VCaP (cell line): ENCODE measurements at regions not wholly inside any gene's neighbourhood (a gene's known extent, or its start where the extent isn't known, plus 50 kb on each side); places are given as distances from the start of the nearest gene placed in this dataset.

Experiments used
- H3K27ac ChIP-seq: fragments of 450-650 bp; 2 replicates; pipeline ENCODE4 v1.5.1; 2017
- CTCF ChIP-seq: fragments of 450-650 bp; conservative IDR thresholded peaks from 2 replicates; pipeline ENCODE4 v1.5.1; 2017; ENCODE audit warnings: mild to moderate bottlenecking, moderate library complexity

GRCh38 chr12:25855716-25856115 is 102.8 kb upstream of the RASSF8 start:
- no peak overlapping the region for H3K27ac ChIP-seq
- TF ChIP-seq CTCF: no peak

DNA sequence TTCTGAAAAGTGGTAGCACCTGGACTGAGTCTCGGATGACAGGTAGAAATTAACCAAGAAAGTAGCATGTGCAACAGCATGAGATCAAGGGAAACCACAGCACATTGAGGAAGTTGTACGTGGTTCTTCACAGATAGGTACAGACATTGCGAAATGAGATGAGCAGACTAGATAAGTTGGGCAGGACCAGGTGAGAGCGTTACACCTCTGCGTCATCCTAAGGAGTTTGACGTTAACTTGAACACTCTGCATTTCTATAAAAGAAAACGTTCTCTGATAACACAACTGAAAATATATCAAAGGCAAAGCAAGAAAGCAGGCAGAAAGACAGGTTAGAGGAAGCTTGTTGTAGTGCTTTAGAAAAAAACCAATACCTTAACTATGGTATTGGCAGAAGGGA is 98.5 kb upstream of the RASSF8 start:
- H3K27ac ChIP-seq: no peak overlapping the region
- no peak for TF ChIP-seq CTCF

DNA sequence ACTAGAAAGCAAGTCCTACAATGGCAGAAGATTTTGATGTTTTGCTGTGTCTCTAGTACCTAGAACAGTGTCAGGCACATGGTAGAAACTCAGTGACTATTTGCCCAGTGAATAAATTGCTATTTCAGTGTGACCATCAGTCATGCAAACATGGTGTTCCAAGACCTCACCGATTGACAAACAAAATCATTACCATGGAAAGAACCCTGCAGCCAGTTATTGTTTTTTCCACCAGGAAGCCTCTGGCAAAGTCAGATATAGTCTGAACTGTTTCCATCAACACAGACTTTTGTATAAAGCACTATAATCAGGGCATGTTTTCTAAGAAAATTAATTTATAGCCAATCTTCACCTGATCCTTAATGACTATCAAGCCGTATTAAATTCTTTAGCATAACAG is 97.3 kb upstream of the RASSF8 start:
- TF ChIP-seq CTCF: no peak

DNA sequence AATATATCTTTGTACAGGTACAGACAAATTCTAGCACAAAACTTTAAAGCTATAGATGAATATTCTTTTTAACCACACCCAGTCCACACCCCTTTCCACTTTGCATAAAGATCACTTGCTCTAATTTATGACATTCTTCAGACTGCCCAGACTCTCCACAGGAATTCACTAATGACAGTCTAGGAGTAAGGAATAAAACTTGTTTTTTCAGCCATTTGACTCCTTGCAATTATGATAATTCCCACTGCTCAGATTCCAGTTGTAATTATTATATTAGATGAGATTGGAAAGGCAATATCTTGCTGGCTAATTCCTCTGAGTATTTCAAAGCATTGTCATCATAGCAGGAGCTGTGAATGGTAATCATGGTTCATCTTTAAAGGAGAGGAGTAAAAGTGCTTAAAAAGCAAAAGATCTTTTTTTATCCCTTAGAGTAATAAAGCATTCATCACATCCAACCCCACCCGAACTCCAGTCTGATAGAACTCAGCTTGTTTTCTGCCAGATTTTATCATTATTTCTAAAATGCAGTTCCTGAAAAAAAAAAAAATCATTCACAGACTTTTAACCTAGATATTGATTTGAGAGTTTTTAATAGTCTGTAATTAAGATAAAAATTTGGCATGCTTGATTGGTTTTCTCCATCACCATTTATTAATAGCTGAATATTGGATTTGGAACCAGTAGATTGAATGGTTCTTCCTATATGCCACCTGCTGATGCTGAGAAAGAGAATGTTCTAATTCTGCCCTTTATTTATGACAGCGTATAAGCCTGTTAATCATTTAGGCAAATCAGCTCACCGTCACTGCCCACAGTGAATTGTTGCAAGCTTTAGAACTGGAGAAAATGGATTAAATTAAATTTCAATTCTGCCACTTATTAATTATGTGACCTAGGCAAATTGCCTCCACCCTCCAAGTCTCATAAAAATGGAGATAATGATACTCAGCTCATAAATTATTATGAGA is 93.9 kb upstream of the RASSF8 start:
- no peak overlapping the region for H3K27ac ChIP-seq
- TF ChIP-seq CTCF: no peak

More for the DNA sequence above, 97.3 kb upstream of the RASSF8 start:
- H3K27ac ChIP-seq: no peak overlapping the region

- peak overlapping the region; percentile 68 for H3K27ac ChIP-seq
Measured at GRCh38 chr12:25866586-25867378, 91.7 kb upstream of the RASSF8 start.

GRCh38 chr12:25868193-25868592 is 90.3 kb upstream of the RASSF8 start:
- no peak for TF ChIP-seq CTCF
- H3K27ac ChIP-seq: peak overlapping the region; percentile 68; the same call in 1 of the 2 replicates

More at GRCh38 chr12:25866586-25867378, 91.7 kb upstream of the RASSF8 start:
- no peak for TF ChIP-seq CTCF

DNA sequence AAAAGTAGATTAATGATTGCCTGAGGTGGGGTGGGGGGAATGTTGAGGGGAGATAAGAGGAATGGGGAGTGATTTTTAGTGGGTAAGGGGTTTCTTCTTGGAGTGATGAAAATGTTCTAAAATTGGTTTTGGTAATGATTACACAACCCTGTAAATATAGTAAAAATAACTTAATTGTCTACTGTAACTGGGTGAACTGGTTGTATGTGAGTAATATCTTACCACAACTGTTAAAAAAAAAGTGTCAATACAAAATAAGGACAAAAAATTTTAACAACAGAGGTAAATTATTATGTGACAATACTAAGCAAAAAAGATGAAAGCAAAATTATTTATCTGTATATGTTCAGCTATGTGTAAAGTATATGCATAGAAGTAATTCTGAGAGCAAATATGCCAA is 86.3 kb upstream of the RASSF8 start:
- no peak for TF ChIP-seq CTCF
- no peak overlapping the region for H3K27ac ChIP-seq
